DMS114 treated with DMSO at 0.1 percent for 48 hours (cell line): ENCODE measurements at regions not wholly inside any gene's neighbourhood (a gene's known extent, or its start where the extent isn't known, plus 50 kb on each side); places are given as distances from the start of the nearest gene placed in this dataset.
"Not testable (repeated sequence)": the region's sequence is repeated elsewhere in the genome, so short reads cannot be mapped to it uniquely, and the experiment has no call there.

ENCODE experiments used
- DNase-seq: peaks from one replicate; lab custom pipeline; 2025; ENCODE audit not compliant: unreplicated experiment; lab: John Stamatoyannopoulos, UW

GRCh38 chr5:85648495-85648894 is 969.2 kb upstream of the COX7C start:
- DNase-seq: no peak

- no peak for DNase-seq
Measured at GRCh38 chr5:85651731-85652130, 966.0 kb upstream of the COX7C start.

GRCh38 chr5:85654144-85654543 is 963.6 kb upstream of the COX7C start:
- DNase-seq: not testable (repeated sequence)

- no peak for DNase-seq
Measured at GRCh38 chr5:85656050-85656449, 961.7 kb upstream of the COX7C start.

DNA sequence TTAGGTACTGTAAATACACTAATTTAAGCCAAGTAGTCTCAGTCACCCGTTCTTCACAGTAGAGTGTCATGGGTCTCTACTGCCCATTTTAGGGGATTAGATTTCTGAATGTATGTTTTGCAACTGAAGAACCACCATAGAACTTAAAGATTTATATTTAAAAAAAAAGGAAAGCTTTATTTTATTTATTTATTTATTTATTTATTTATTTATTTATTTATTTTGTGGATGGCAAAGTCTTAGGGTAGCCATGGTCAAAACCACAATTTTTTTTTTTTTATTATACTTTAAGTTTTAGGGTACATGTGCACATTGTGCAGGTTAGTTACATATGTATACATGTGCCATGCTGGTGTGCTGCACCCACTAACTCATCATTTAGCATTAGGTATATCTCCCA is 960.4 kb upstream of the COX7C start:
- DNase-seq: not testable (repeated sequence)

- DNase-seq: not testable (repeated sequence)
Measured at GRCh38 chr5:85662969-85663707, 954.6 kb upstream of the COX7C start.

- peak; percentile 26 for DNase-seq
Measured at GRCh38 chr5:85663708-85664031, 954.1 kb upstream of the COX7C start.

DNA sequence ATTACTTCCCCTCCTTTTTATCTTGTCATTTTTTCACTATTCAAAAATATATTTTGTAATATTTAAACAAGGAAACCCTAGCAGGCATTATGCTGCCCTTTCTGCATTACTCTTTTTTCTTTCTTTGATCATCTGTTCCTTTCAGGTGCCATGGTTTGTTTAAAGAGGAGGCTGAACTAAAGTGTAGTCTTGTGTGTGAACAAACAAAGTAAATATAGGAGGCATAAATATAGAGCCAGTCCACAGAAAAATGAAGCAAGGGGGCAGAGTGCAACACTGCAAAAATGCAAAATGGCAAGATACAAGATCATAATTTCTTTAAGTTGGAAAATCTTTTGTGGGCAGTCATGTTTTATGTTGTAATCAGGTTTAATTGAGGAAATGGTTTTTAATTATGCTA is 947.3 kb upstream of the COX7C start:
- DNase-seq: no peak

- DNase-seq: no peak
Measured at GRCh38 chr5:85671223-85671970, 946.3 kb upstream of the COX7C start.

DNA sequence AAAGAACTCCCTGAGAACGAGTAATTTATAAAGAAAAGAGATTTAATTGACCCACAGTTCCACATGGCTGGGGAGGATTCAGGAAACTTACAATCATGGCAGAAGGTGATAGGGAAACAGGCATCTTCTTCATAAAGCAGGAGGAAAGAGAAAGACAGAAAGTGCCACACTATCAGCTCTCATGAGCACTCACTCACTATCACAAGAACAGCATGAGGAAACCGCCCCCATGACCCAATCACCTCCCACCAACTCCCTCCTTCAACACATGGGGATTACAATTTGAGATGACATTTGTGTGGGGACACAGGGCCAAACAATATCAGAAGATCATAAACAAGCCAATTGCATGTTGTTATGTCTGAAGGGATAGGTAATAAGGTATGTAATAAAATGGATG is 935.9 kb upstream of the COX7C start:
- DNase-seq: no peak

- DNase-seq: no peak
Measured at GRCh38 chr5:85684351-85684750, 933.4 kb upstream of the COX7C start.

DNA sequence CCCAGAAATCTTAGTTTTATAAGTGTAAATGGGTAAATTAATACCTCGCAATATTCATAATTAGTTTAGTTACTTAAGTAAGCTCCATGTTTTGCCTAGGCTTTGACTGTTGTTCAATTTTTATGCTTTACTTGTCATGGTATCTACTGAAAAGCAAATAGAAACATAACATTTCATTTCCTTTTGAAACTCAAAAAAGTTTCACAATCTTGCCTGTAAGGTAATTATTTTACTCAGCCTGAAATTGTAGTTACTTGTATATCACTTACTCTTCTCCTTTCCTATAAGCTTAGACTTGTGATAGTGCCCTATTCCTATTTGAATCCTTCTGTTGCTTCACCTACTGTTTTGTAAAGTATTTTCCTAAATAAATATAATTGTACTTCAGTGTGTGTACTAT is 914.4 kb upstream of the COX7C start:
- no peak for DNase-seq

- no peak for DNase-seq
Measured at GRCh38 chr5:85709728-85710127, 908.0 kb upstream of the COX7C start.

DNA sequence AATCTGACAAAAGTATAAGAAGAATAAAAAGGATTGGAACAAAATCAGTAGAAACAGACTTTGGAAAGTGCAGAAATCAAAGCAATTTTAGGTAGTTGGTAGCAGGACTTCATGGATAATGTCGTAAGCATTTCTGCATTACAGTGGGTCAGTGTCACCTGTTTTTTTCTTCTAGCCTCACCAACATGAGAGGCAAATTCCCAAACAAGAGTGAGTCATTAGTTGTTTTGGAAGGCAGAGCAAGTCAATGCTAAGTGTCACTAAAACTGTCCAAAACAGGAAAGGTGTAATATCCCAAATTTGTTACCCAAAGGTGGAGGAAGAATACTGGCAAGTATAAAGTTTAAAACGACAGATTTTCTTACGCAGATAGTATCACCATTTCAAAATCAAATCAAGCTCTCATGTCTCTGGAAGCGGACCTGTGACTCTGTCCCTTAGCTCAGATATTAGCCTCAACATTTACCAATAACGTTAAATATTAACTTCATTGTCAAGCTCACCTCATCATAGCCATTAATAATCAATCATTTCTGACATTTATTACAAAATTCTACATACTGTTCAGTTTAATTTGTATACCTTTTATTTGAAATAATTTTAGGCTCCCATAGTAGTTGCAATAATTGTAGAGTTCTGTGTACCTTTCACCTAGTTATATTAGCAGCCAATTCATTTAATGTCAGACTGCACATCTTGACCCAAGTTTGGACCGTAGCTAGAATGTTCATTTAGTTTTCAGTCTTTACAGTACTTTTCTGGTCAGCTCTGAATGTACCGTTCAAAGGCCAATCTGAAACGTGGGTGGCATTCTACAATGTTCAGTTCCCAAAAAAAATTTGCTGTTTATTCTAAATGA is 901.2 kb upstream of the COX7C start:
- DNase-seq: no peak

DNA sequence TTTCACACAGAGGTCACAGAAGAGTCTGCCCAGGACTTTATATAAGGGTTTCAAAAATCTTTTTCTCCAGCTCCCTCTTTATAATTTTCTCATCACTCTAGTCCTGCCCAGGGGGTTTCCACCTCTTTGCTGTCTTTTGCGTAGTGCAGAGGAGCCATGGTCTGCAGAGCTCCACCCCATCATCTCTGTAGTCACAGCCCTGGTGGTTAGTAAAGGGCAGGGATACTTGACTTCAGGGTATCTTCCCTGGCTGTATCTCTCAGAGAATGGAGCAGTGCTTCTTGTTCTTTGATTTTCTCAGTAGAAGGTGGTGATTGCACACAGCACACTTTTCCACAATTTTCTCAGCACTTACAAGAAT is 900.6 kb upstream of the COX7C start:
- no peak for DNase-seq

GRCh38 chr5:85732185-85732584 is 885.6 kb upstream of the COX7C start:
- DNase-seq: no peak

GRCh38 chr5:85741972-85742371 is 875.8 kb upstream of the COX7C start:
- DNase-seq: no peak

DNA sequence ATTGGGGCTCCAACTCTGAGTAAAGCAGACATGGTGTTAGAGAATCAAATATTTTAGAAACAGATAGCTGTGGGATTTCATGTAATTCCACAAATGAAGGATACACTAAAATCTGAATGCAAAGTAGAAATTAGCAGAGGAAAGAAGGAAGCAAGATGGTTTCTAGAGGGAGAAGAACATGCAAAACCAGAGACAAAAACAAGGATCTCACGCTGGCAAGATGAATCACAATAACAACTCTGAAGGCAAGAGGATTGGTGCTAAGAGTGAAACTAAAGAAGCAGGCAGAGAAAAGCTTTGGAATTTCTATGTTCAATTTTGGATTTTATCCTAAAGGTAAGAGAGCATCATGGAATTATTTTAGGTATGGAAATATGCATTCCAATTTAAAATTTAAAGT is 857.2 kb upstream of the COX7C start:
- DNase-seq: no peak

DNA sequence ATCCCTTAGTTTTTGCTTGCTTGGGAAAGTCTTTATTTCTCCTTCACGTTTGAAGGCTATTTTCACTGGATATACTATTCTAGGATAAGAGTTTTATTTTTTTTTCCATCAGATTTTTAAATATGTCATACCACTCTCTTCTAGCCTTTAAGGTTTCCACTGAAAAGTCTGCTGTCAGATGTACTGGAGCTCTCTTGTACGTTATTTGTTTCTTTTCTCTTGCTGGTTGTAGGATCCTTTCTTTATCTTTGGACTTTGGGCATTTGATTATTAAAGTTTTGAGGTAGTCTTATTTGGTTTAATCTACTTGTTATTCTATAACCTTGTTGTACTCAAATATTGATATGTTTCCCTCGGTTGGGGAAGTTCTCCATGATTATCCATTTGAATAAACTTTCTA is 848.4 kb upstream of the COX7C start:
- DNase-seq: no peak

GRCh38 chr5:85784746-85785145 is 833.0 kb upstream of the COX7C start:
- DNase-seq: no peak

DNA sequence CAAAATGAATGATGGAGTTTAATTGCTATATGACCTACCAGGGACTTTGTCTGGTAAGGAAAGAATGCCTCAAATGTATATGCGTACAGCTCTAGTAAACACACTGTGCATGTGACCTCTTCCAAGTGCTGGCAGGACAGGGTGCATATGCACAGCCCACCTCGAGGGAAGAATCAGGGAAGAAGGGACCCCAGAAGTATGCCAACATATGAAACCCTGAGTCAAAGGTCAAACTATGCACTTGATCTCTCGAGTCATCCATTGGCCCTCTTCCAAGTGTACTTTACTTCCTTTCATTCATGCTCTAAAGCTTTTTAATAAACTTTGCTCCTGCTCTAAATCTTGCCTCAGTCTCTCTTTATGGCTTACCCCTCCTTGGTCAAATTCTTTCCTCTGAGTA is 804.6 kb upstream of the COX7C start:
- no peak for DNase-seq

GRCh38 chr5:85814596-85814995 is 803.1 kb upstream of the COX7C start:
- no peak for DNase-seq
